Coronary artery (tissue), 2 donors: ENCODE measurements at regions not wholly inside any gene's neighbourhood (a gene's known extent, or its start where the extent isn't known, plus 50 kb on each side); places are given as distances from the start of the nearest gene placed in this dataset.

ENCODE experiments used
- DNase-seq: peaks from one replicate; pipeline ENCODE4 v3.0.0-alpha.2; 2017; ENCODE audit warnings: low spot score
- H3K27ac ChIP-seq, 2 donors: fragments of 200-600 bp; sonication (generic); one replicate each; pipeline ENCODE4 v1.5.1; 2016 to 2019
- H3K4me3 ChIP-seq: fragments of 200-600 bp; sonication (generic); 2 replicates; pipeline ENCODE4 v1.5.1; 2016; ENCODE audit warnings: mild to moderate bottlenecking, moderate library complexity
- CTCF ChIP-seq: fragments of 200-600 bp; sonication (generic); IDR thresholded peaks from one replicate; pipeline ENCODE4 v1.5.1; 2019; ENCODE audit warnings: antibody characterized with exemption

- DNase-seq: no peak
- no peak for TF ChIP-seq CTCF
- no peak overlapping the region for H3K4me3 ChIP-seq
- no peak overlapping the region for H3K27ac ChIP-seq
These were observed 209.4 kb downstream of the LRIG3 start for GRCh38 chr12:58710901-58711300.

- no peak overlapping the region for H3K4me3 ChIP-seq
- TF ChIP-seq CTCF: no peak
- H3K27ac ChIP-seq: no peak overlapping the region
- no peak for DNase-seq
These were observed 208.3 kb downstream of the LRIG3 start for GRCh38 chr12:58711974-58712373.

- Histone ChIP-seq H3K4me3 (no peak overlapping the region), H3K27ac (no peak overlapping the region)
- no peak for TF ChIP-seq CTCF
- DNase-seq: no peak
These were observed 207.3 kb downstream of the LRIG3 start for GRCh38 chr12:58712976-58713375.

GRCh38 chr12:58719161-58719560 lies 201.1 kb downstream of the LRIG3 start:
- DNase-seq: no peak
- no peak for TF ChIP-seq CTCF
- no peak overlapping the region for H3K27ac ChIP-seq
- H3K4me3 ChIP-seq: no peak overlapping the region

- no peak overlapping the region for H3K4me3 ChIP-seq
- no peak for TF ChIP-seq CTCF
- DNase-seq: no peak
- no peak overlapping the region for H3K27ac ChIP-seq
These were observed 199.9 kb downstream of the LRIG3 start for GRCh38 chr12:58720421-58720820.

GRCh38 chr12:58725400-58726105 lies 194.8 kb downstream of the LRIG3 start:
- TF ChIP-seq CTCF: no peak
- no peak for DNase-seq
- no peak overlapping the region for H3K4me3 ChIP-seq
- H3K27ac ChIP-seq: no peak overlapping the region

GRCh38 chr12:58727521-58727920 lies 192.8 kb downstream of the LRIG3 start:
- TF ChIP-seq CTCF: no peak
- Histone ChIP-seq H3K27ac (no peak overlapping the region), H3K4me3 (no peak overlapping the region)
- no peak for DNase-seq
